ENCODE measurements at regions not wholly inside any gene's neighbourhood (a gene's known extent, or its start where the extent isn't known, plus 50 kb on each side); places are given as distances from the start of the nearest gene placed in this dataset.

DNA sequence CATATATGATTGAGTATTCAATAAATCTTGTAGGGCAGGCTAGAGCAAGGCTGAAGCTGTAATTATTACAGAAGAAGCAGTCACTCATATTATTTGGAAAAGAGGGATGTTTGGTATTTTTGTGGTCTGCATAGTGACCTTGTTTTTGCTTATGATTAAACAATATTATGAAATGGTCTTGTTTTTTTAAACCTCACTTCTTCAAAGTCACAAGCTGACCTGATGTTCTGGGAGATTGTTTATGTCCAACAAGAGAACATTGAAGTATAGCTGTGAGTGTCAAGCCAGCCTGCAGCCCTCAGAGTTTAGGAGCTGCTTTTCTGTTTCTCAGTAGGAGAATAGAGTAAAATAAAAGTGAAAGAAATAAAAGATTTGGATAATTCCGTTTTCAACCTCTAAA lies 342.2 kb downstream of the LRRC70 start:
- TF ChIP-seq, protein P1, sequence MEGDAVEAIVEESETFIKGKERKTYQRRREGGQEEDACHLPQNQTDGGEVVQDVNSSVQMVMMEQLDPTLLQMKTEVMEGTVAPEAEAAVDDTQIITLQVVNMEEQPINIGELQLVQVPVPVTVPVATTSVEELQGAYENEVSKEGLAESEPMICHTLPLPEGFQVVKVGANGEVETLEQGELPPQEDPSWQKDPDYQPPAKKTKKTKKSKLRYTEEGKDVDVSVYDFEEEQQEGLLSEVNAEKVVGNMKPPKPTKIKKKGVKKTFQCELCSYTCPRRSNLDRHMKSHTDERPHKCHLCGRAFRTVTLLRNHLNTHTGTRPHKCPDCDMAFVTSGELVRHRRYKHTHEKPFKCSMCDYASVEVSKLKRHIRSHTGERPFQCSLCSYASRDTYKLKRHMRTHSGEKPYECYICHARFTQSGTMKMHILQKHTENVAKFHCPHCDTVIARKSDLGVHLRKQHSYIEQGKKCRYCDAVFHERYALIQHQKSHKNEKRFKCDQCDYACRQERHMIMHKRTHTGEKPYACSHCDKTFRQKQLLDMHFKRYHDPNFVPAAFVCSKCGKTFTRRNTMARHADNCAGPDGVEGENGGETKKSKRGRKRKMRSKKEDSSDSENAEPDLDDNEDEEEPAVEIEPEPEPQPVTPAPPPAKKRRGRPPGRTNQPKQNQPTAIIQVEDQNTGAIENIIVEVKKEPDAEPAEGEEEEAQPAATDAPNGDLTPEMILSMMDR (IDR thresholded peaks at IDR 0.05): no peak
- TF ChIP-seq POLR2AphosphoS5 (IDR thresholded peaks at IDR 0.05): no peak

All from suprapubic skin (tissue), 3 donors.